Liver (tissue), 8 donors: ENCODE measurements at regions not wholly inside any gene's neighbourhood (a gene's known extent, or its start where the extent isn't known, plus 50 kb on each side); places are given as distances from the start of the nearest gene placed in this dataset.

Source experiments
- DNase-seq: peaks from one replicate; pipeline ENCODE4 v3.0.0-alpha.2; 2017; ENCODE audit warnings: low spot score
- H3K27ac ChIP-seq, 2 donors: one replicate each; pipeline ENCODE4 v1.7.0; 2013; ENCODE audit warnings: inconsistent platforms in 2 of 2, low read length in 2 of 2, control low read depth in 1 of 2, low read depth in 1 of 2, mild to moderate bottlenecking in 1 of 2
- H3K27me3 ChIP-seq, 4 donors: one replicate each; pipeline versions ENCODE4 v1.6.1 to v1.7.0; 2013; ENCODE audit warnings: low read length in 3 of 4, inconsistent platforms in 1 of 4, mild to moderate bottlenecking in 1 of 4, moderate library complexity in 1 of 4; ENCODE audit not compliant: control insufficient read depth in 4 of 4, insufficient read depth in 4 of 4
- H3K36me3 ChIP-seq, 4 donors: one replicate each; pipeline versions ENCODE4 v1.6.1 to v1.7.0; 2013; ENCODE audit warnings: low read length in 3 of 4, mild to moderate bottlenecking in 3 of 4, low read depth in 1 of 4, moderate library complexity in 1 of 4; ENCODE audit not compliant: control insufficient read depth in 4 of 4, insufficient read depth in 3 of 4
- H3K4me1 ChIP-seq, 4 donors: one replicate each; pipeline versions ENCODE4 v1.6.1 to v1.7.0; 2013; ENCODE audit warnings: low read length in 3 of 4, mild to moderate bottlenecking in 3 of 4, moderate library complexity in 1 of 4; ENCODE audit not compliant: control insufficient read depth in 4 of 4, insufficient read depth in 4 of 4
- H3K4me3 ChIP-seq, 3 donors: one replicate each; pipeline versions ENCODE4 v1.6.1 to v1.7.0; 2013; ENCODE audit warnings: low read length in 3 of 3, control low read depth in 1 of 3, low read depth in 1 of 3, mild to moderate bottlenecking in 1 of 3
- H3K9ac ChIP-seq, 2 donors: one replicate each; pipeline ENCODE4 v1.7.0; 2013; ENCODE audit warnings: low read length in 2 of 2, mild to moderate bottlenecking in 2 of 2, moderate library complexity in 2 of 2, control low read depth in 1 of 2, low read depth in 1 of 2
- H3K9me3 ChIP-seq, 4 donors: one replicate each; pipeline versions ENCODE4 v1.6.1 to v1.7.0; 2013; ENCODE audit warnings: low read length in 3 of 4; ENCODE audit not compliant: control insufficient read depth in 4 of 4
- CTCF ChIP-seq: fragments of 150-350 bp; IDR thresholded peaks from 2 replicates; pipeline ENCODE4 v1.5.1; 2017; ENCODE audit warnings: improper control_type of control experiment, low read depth, low read length; ENCODE audit not compliant: missing input control
- EGR1 ChIP-seq, 2 donors: IDR thresholded peaks; 2 replicates each; pipeline ENCODE4 v1.6.1; 2016 to 2018; ENCODE audit warnings: antibody characterized with exemption in 2 of 2, low read depth in 2 of 2
- FOXA1 ChIP-seq: IDR thresholded peaks from 2 replicates; pipeline ENCODE4 v1.6.1; 2016; ENCODE audit warnings: antibody characterized with exemption
- FOXA2 ChIP-seq: IDR thresholded peaks from 2 replicates; pipeline ENCODE4 v1.6.1; 2016; ENCODE audit warnings: antibody characterized with exemption
- GABPA ChIP-seq, 2 donors: IDR thresholded peaks in 1 of 2; conservative IDR thresholded peaks in 1 of 2; 2 replicates each; pipeline ENCODE4 v1.6.1; 2016; ENCODE audit warnings: antibody characterized with exemption in 2 of 2, mild to moderate bottlenecking in 1 of 2, moderate library complexity in 1 of 2
- JUND ChIP-seq, 2 donors: IDR thresholded peaks; 2 replicates each; pipeline ENCODE4 v1.6.1; 2016; ENCODE audit warnings: antibody characterized with exemption in 2 of 2
- NR2F2 ChIP-seq: IDR thresholded peaks from 2 replicates; pipeline ENCODE4 v1.6.1; 2016; ENCODE audit warnings: antibody characterized with exemption
- RXRA ChIP-seq, 2 donors: IDR thresholded peaks; 2 replicates each; pipeline ENCODE4 v1.6.1; 2017 to 2018; ENCODE audit warnings: antibody characterized with exemption in 2 of 2, mild to moderate bottlenecking in 1 of 2
- TAF1 ChIP-seq: conservative IDR thresholded peaks from 2 replicates; pipeline ENCODE4 v1.6.1; 2016; ENCODE audit warnings: antibody characterized with exemption, mild to moderate bottlenecking
- YY1 ChIP-seq: IDR thresholded peaks from 2 replicates; pipeline ENCODE4 v1.6.1; 2016; ENCODE audit warnings: antibody characterized with exemption, mild to moderate bottlenecking
- WGBS: extraction: QIAGEN DNeasy Blood & Tissue Kit; methylation state at CpG from one replicate; pipeline ENCODE4 v1.1.7; 2013; 5-methylcytosine and 5-hydroxymethylcytosine counted together
- TF ChIP-seq, protein P1 (sequence below): IDR thresholded peaks from 2 replicates; pipeline ENCODE4 v1.6.1; 2016; ENCODE audit warnings: antibody characterized with exemption, mild to moderate bottlenecking
- TF ChIP-seq, protein P2 (sequence below): IDR thresholded peaks from 2 replicates; pipeline ENCODE4 v1.6.1; 2016; ENCODE audit warnings: antibody characterized with exemption
- donor health status: healthy.
- donor health status: healthy.
- donor health status: healthy.
- donor health status: healthy.
- donor health status: healthy.

DNA sequence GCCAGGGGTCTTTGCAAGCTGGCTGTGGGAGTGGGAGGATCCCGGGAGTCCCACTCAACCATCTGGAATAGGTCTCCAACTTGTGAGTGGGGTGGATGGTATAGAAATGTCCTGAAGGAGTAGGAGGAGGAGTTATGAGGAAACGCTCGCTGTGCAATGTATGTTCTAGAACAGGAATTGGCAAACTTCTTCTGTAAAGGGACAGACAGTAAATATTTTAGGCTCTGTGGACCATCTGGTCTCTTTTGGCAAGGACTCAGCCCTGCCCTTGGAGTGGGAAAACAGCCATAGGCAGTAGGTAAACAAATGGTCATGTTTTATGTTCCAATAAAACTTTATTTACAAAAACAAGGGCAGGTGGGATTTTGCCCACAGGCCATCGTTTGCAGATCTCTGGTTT, 149.2 kb downstream of the NPIPB5 start:
- H3K36me3 ChIP-seq: no peaks in the 10 kb centered on the region
- TF ChIP-seq NR2F2 (no peak), JUND (IDR thresholded peaks at IDR 0.05) (no peak), RXRA (IDR thresholded peaks at IDR 0.05) (no peak), YY1 (no peak), CTCF (no peak), FOXA2 (no peak), TAF1 (no peak), GABPA (IDR thresholded peaks at IDR 0.05 in 1 of 2, conservative IDR thresholded peaks at IDR 0.05 in 1 of 2) (no peak), EGR1 (IDR thresholded peaks at IDR 0.05; ENCODE audit: low read depth in 2 of 2) (no peak), FOXA1 (no peak)
- TF ChIP-seq, protein P1, sequence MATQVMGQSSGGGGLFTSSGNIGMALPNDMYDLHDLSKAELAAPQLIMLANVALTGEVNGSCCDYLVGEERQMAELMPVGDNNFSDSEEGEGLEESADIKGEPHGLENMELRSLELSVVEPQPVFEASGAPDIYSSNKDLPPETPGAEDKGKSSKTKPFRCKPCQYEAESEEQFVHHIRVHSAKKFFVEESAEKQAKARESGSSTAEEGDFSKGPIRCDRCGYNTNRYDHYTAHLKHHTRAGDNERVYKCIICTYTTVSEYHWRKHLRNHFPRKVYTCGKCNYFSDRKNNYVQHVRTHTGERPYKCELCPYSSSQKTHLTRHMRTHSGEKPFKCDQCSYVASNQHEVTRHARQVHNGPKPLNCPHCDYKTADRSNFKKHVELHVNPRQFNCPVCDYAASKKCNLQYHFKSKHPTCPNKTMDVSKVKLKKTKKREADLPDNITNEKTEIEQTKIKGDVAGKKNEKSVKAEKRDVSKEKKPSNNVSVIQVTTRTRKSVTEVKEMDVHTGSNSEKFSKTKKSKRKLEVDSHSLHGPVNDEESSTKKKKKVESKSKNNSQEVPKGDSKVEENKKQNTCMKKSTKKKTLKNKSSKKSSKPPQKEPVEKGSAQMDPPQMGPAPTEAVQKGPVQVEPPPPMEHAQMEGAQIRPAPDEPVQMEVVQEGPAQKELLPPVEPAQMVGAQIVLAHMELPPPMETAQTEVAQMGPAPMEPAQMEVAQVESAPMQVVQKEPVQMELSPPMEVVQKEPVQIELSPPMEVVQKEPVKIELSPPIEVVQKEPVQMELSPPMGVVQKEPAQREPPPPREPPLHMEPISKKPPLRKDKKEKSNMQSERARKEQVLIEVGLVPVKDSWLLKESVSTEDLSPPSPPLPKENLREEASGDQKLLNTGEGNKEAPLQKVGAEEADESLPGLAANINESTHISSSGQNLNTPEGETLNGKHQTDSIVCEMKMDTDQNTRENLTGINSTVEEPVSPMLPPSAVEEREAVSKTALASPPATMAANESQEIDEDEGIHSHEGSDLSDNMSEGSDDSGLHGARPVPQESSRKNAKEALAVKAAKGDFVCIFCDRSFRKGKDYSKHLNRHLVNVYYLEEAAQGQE: no peak
- WGBS: 70% methylated on average over 4 of the region's 4 CpGs
- no peak for DNase-seq
- H3K9ac ChIP-seq: no peak overlapping the region
- H3K27ac ChIP-seq: no peak overlapping the region
- H3K4me3 ChIP-seq: no peak overlapping the region
- no peaks in the 10 kb centered on the region for H3K4me1 ChIP-seq
- no peaks in the 10 kb centered on the region for H3K9me3 ChIP-seq
- peaks cover 0 to 7% (median 2%) of the 10 kb centered on the region in 4 donors for H3K27me3 ChIP-seq

- Histone ChIP-seq H3K4me1 (no peaks in the 10 kb centered on the region), H3K9me3 (no peaks in the 10 kb centered on the region), H3K4me3 (no peak overlapping the region), H3K27ac (no peak overlapping the region), H3K27me3 (peaks cover 0 to 9% (median 2%) of the 10 kb centered on the region in 4 donors), H3K36me3 (no peaks in the 10 kb centered on the region), H3K9ac (no peak overlapping the region)
- TF ChIP-seq RXRA (IDR thresholded peaks at IDR 0.05) (no peak), GABPA (IDR thresholded peaks at IDR 0.05 in 1 of 2, conservative IDR thresholded peaks at IDR 0.05 in 1 of 2) (no peak)
- DNase-seq: no peak
- 82% methylated on average over 5 of the region's 5 CpGs for WGBS
Measured at GRCh38 chr16:22660441-22661160, 149.9 kb downstream of the NPIPB5 start.

DNA sequence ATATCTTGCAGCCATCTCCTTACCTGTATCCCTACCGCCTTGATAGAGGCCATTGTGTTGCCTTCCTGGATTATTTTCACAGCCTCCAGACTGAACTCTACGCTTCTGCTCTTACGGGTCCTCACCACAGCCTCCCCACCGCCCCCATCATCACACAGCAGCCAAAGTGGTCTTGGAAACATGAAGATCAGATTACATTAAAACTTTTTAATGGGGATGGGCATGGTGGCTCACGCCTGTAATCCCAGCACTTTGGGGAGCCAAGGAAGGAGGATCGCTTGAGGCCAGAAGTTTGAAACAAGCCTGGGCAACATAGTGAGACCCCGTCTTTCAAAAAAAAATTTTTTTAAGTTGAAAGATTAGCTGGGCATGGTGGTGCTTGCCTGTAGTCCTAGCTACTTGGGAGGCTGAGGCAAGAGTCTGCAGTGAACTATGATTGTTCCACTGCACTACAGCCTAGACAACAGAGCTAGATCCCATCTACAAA, 150.5 kb downstream of the NPIPB5 start:
- Histone ChIP-seq H3K4me3 (no peak overlapping the region), H3K9me3 (no peaks in the 10 kb centered on the region)
- TF ChIP-seq RXRA (IDR thresholded peaks at IDR 0.05) (no peak), FOXA2 (no peak), YY1 (no peak), CTCF (no peak), JUND (IDR thresholded peaks at IDR 0.05) (no peak)
- TF ChIP-seq, protein P1: no peak
- TF ChIP-seq, protein P2, sequence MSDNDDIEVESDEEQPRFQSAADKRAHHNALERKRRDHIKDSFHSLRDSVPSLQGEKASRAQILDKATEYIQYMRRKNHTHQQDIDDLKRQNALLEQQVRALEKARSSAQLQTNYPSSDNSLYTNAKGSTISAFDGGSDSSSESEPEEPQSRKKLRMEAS: no peak

More for the DNA sequence above, 150.5 kb downstream of the NPIPB5 start:
- no peak overlapping the region for H3K9ac ChIP-seq
- 82% methylated on average over 7 of the region's 7 CpGs for WGBS
- no peak overlapping the region for H3K27ac ChIP-seq
- H3K36me3 ChIP-seq: no peaks in the 10 kb centered on the region
- no peak for DNase-seq
- no peaks in the 10 kb centered on the region for H3K4me1 ChIP-seq
- H3K27me3 ChIP-seq: peaks cover 0 to 9% (median 2%) of the 10 kb centered on the region in 4 donors
